Breast epithelium (tissue), 3 donors: ENCODE measurements at regions not wholly inside any gene's neighbourhood (a gene's known extent, or its start where the extent isn't known, plus 50 kb on each side); places are given as distances from the start of the nearest gene placed in this dataset.

Experiments
- CTCF ChIP-seq, 3 donors: fragments of 450-650 bp; IDR thresholded peaks; one replicate each; pipeline ENCODE4 v1.5.1; 2016 to 2017; ENCODE audit warnings: antibody characterized with exemption in 3 of 3, mild to moderate bottlenecking in 3 of 3, moderate library complexity in 3 of 3
- POLR2A ChIP-seq: fragments of 450-650 bp; IDR thresholded peaks from one replicate; pipeline ENCODE4 v1.6.1; 2016; ENCODE audit warnings: antibody characterized with exemption, mild to moderate bottlenecking, moderate library complexity
- POLR2AphosphoS5 ChIP-seq, 3 donors: sonication (generic); formaldehyde crosslinking; IDR thresholded peaks; one replicate each; pipeline ENCODE4 v1.6.1; 2017; ENCODE audit warnings: antibody characterized with exemption in 3 of 3

GRCh38 chr10:28091913-28092312 lies 93.0 kb upstream of the ODAD2 start:
- TF ChIP-seq CTCF (IDR thresholded peaks at IDR 0.05) (no peak), POLR2A (no peak), POLR2AphosphoS5 (IDR thresholded peaks at IDR 0.05) (no peak)
